ENCODE measurements at regions not wholly inside any gene's neighbourhood (a gene's known extent, or its start where the extent isn't known, plus 50 kb on each side); places are given as distances from the start of the nearest gene placed in this dataset.

GRCh38 chr1:244988521-244988920 lies 124.2 kb upstream of the HNRNPU start:
- ATAC-seq (ENCODE audit: poor library complexity) = no peak
- no peaks in the 10 kb centered on the region for H3K4me1 ChIP-seq (ENCODE audit: insufficient read depth, low read length)
- intact Hi-C loops (cut with DNase I, micrococcal nuclease) = no loop called here
- Mint-ChIP-seq H3K27ac (no peak overlapping the region), H3K4me3 (no peak overlapping the region), H3K27me3 (no peaks in the 10 kb centered on the region), H3K4me1 (ENCODE audit: low read depth) (no peaks in the 10 kb centered on the region), H3K36me3 (ENCODE audit: low read depth) (no peaks in the 10 kb centered on the region), H3K9me3 (no peaks in the 10 kb centered on the region)
- ChIA-PET POLR2A (no interaction called here), CTCF (no interaction called here)
- H3K36me3 ChIP-seq (ENCODE audit: insufficient read depth, low read length) = no peaks in the 10 kb centered on the region
- H3K27me3 ChIP-seq (ENCODE audit: control insufficient read depth in 1 of 2, insufficient read depth in 2 of 2, low read length in 2 of 2) = no peaks in the 10 kb centered on the region
- no peak for TF ChIP-seq CTCF (IDR thresholded peaks at IDR 0.05)
- no peaks in the 10 kb centered on the region for H3K9me3 ChIP-seq (ENCODE audit: control insufficient read depth in 1 of 2, insufficient read depth in 1 of 2, low read length in 2 of 2)
- DNase-seq = no peak
- no peak overlapping the region for H3K27ac ChIP-seq (ENCODE audit: low read depth in 1 of 2, low read length in 2 of 2)
- no peak overlapping the region for H3K4me3 ChIP-seq (ENCODE audit: low read length)

- Mint-ChIP-seq H3K9me3 (no peaks in the 10 kb centered on the region), H3K36me3 (ENCODE audit: low read depth) (no peaks in the 10 kb centered on the region), H3K4me3 (no peak overlapping the region), H3K4me1 (ENCODE audit: low read depth) (no peaks in the 10 kb centered on the region), H3K27ac (no peak overlapping the region), H3K27me3 (no peaks in the 10 kb centered on the region)
- no peak for ATAC-seq (ENCODE audit: poor library complexity)
- no peak for TF ChIP-seq CTCF (IDR thresholded peaks at IDR 0.05)
- CTCF ChIA-PET = no interaction called here
- no peak overlapping the region for H3K27ac ChIP-seq (ENCODE audit: low read depth in 1 of 2, low read length in 2 of 2)
- no peaks in the 10 kb centered on the region for H3K27me3 ChIP-seq (ENCODE audit: control insufficient read depth in 1 of 2, insufficient read depth in 2 of 2, low read length in 2 of 2)
- no peaks in the 10 kb centered on the region for H3K9me3 ChIP-seq (ENCODE audit: control insufficient read depth in 1 of 2, insufficient read depth in 1 of 2, low read length in 2 of 2)
- H3K36me3 ChIP-seq (ENCODE audit: insufficient read depth, low read length) = no peaks in the 10 kb centered on the region
- POLR2A ChIA-PET = no interaction called here
- H3K4me3 ChIP-seq (ENCODE audit: low read length) = no peak overlapping the region
- intact Hi-C loops (cut with DNase I, micrococcal nuclease) = loop anchor here in 1 of 2 experiments (5.0 kb wide), 1 partner anchor 57 kb away; no protein-coding TSS in a partner anchor
- DNase-seq = no peak
- H3K4me1 ChIP-seq (ENCODE audit: insufficient read depth, low read length) = no peaks in the 10 kb centered on the region
Observed at GRCh38 chr1:244980605-244981004, 116.3 kb upstream of the HNRNPU start.

GRCh38 chr1:244974550-244974949 lies 110.2 kb upstream of the HNRNPU start:
- H3K27me3 ChIP-seq (ENCODE audit: control insufficient read depth in 1 of 2, insufficient read depth in 2 of 2, low read length in 2 of 2) = no peaks in the 10 kb centered on the region
- intact Hi-C loops (cut with DNase I, micrococcal nuclease) = loop anchor here (5.0 to 10.0 kb wide), 4 partner anchors 68 to 680 kb away; partner anchors contain the start of genes ADSS2 (in 1 of the 2) and DESI2 (in 1 of the 2)
- peak overlapping the region; percentile 25 for H3K4me3 Mint-ChIP-seq
- H3K36me3 ChIP-seq (ENCODE audit: insufficient read depth, low read length) = no peaks in the 10 kb centered on the region
- H3K9me3 Mint-ChIP-seq = no peaks in the 10 kb centered on the region
- peaks cover 14% of the 10 kb centered on the region for H3K36me3 Mint-ChIP-seq (ENCODE audit: low read depth)
- H3K27ac ChIP-seq (ENCODE audit: low read depth in 1 of 2, low read length in 2 of 2) = no peak overlapping the region
- H3K4me3 ChIP-seq (ENCODE audit: low read length) = no peak overlapping the region
- ATAC-seq (ENCODE audit: poor library complexity) = no peak
- no peak for TF ChIP-seq CTCF (IDR thresholded peaks at IDR 0.05)
- ChIA-PET POLR2A (interaction anchor here (8.5 kb wide), 1 partner anchor 139 kb away, joined by 274 read pairs; the partner anchor contains the start of gene COX20), CTCF (interaction anchor here (1.8 kb wide), 1 partner anchor 68 kb away, joined by 6 read pairs; no protein-coding TSS in a partner anchor)
- H3K27me3 Mint-ChIP-seq = no peaks in the 10 kb centered on the region
- H3K4me1 Mint-ChIP-seq (ENCODE audit: low read depth) = peaks cover 13% of the 10 kb centered on the region
- no peaks in the 10 kb centered on the region for H3K9me3 ChIP-seq (ENCODE audit: control insufficient read depth in 1 of 2, insufficient read depth in 1 of 2, low read length in 2 of 2)
- peaks cover 4% of the 10 kb centered on the region for H3K4me1 ChIP-seq (ENCODE audit: insufficient read depth, low read length)
- H3K27ac Mint-ChIP-seq = no peak overlapping the region
- DNase-seq = no peak
